ENCODE measurements at regions not wholly inside any gene's neighbourhood (a gene's known extent, or its start where the extent isn't known, plus 50 kb on each side); places are given as distances from the start of the nearest gene placed in this dataset.

- H3K27ac ChIP-seq (ENCODE audit: extremely low read depth, low read depth, low read length): no peak overlapping the region
- CTCF ChIA-PET (ENCODE audit: low intra/inter-chr PET ratio): no interaction called here
- H4K20me1 ChIP-seq (replicated peaks; ENCODE audit: control insufficient read depth, insufficient read depth, low read length): no peaks in the 10 kb centered on the region
- no peaks in the 10 kb centered on the region for H3K4me1 ChIP-seq (replicated peaks in 1 of 2; ENCODE audit: control insufficient read depth in 2 of 2, insufficient read depth in 2 of 2, low read length in 2 of 2)
- POLR2A ChIA-PET: no interaction called here
- H3K79me2 ChIP-seq (ENCODE audit: control insufficient read depth, insufficient read depth, low read length): no peaks in the 10 kb centered on the region
- H3K9me3 ChIP-seq (replicated peaks; ENCODE audit: control insufficient read depth, insufficient read depth, low read depth, low read length): no peaks in the 10 kb centered on the region; the same call in 1 of the 2 replicates
- no peak overlapping the region for H3K4me3 ChIP-seq
- in situ Hi-C loops (cut with MboI) (no loop called here), intact Hi-C loops (cut with micrococcal nuclease) (no loop called here)
- no peak for FAIRE-seq
- no peaks in the 10 kb centered on the region for H3K9me1 ChIP-seq (ENCODE audit: control insufficient read depth, insufficient read depth, low read length)
- no peak overlapping the region for H3K9ac ChIP-seq (ENCODE audit: insufficient read depth in 1 of 2, low read depth in 2 of 2, low read length in 2 of 2)
- H2AFZ ChIP-seq (ENCODE audit: low read depth, low read length): no peak overlapping the region
- WGBS (ENCODE audit: insufficient coverage, low coverage, missing lambda C conversion rate): 0% methylated on average over 1 of the region's 1 CpG
- no peaks in the 10 kb centered on the region for H3K27me3 ChIP-seq (ENCODE audit: control insufficient read depth in 2 of 2, insufficient read depth in 2 of 2, low read length in 2 of 2)
- BruUV-seq (replicated peaks): no TSS peak
- DNase-seq (ENCODE audit: extremely low read depth in 1 of 4, low spot score in 3 of 4): no peak
- no peaks in the 10 kb centered on the region for H3K36me3 ChIP-seq (ENCODE audit: control insufficient read depth, insufficient read depth, low read length)
- ATAC-seq: no peak
- TF ChIP-seq TRIM24 (IDR thresholded peaks at IDR 0.05) (0 out of 4 replicates have a peak, but pooled peaks of 1 of the 2 experiments have one; percentile 10), ZFP1 (CRISPR knock-in tag; IDR thresholded peaks at IDR 0.05) (peak; percentile 98), SPI1 (IDR thresholded peaks at IDR 0.05; ENCODE audit: borderline replicate concordance, low read depth, low read length) (peak; percentile 36; the same call in 1 of the 2 replicates), TBL1XR1 (IDR thresholded peaks at IDR 0.05; ENCODE audit: low read length in 2 of 2) (no peak), ZNF280A (IDR thresholded peaks at IDR 0.05; ENCODE audit: low read depth, partially characterized antibody) (peak; percentile 30), RBFOX2 (IDR thresholded peaks at IDR 0.05; ENCODE audit: low read depth, low read length) (no peak), ZNF277 (CRISPR knock-in tag; IDR thresholded peaks at IDR 0.05; ENCODE audit: borderline replicate concordance) (no peak), PREB (CRISPR knock-in tag; IDR thresholded peaks at IDR 0.05) (no peak), CBX3 (IDR thresholded peaks at IDR 0.05; ENCODE audit: borderline replicate concordance in 1 of 2, low read length in 2 of 2) (peak in 1 of 2 experiments; percentile 45; a peak in 1 of 3 replicates)
- H3K4me2 ChIP-seq (ENCODE audit: insufficient read depth, low read length): no peak overlapping the region
Measured at GRCh38 chr4:4961936-4962335, 57.3 kb downstream of the CYTL1 start.

Measured in K562 (cell line).